Endodermal cell (in vitro differentiated cells): ENCODE measurements at regions not wholly inside any gene's neighbourhood (a gene's known extent, or its start where the extent isn't known, plus 50 kb on each side); places are given as distances from the start of the nearest gene placed in this dataset.

ENCODE experiments used
- DNase-seq: peaks from one replicate; pipeline ENCODE4 v3.0.0-alpha.2; 2017
- H3K27ac ChIP-seq: 2 replicates; pipeline ENCODE4 v1.5.1; 2013; ENCODE audit warnings: mild to moderate bottlenecking, low read depth, low read length, moderate library complexity
- H3K27me3 ChIP-seq: 2 replicates; pipeline ENCODE4 v1.6.1; 2013; ENCODE audit warnings: mild to moderate bottlenecking, low read length, moderate library complexity; ENCODE audit not compliant: insufficient read depth, control insufficient read depth, poor library complexity, severe bottlenecking
- H3K36me3 ChIP-seq: 2 replicates; pipeline ENCODE4 v1.7.0; 2013; ENCODE audit warnings: mild to moderate bottlenecking, low read length, moderate library complexity; ENCODE audit not compliant: control insufficient read depth, insufficient read depth
- H3K4me1 ChIP-seq: one replicate; pipeline ENCODE4 v1.7.0; 2013; ENCODE audit warnings: low read length; ENCODE audit not compliant: control insufficient read depth, insufficient read depth
- H3K4me3 ChIP-seq: 2 replicates; pipeline ENCODE4 v1.5.1; 2013; ENCODE audit warnings: mild to moderate bottlenecking, low read length, moderate library complexity
- H3K9ac ChIP-seq: 2 replicates; pipeline ENCODE4 v1.6.1; 2013; ENCODE audit warnings: mild to moderate bottlenecking, low read length, moderate library complexity; ENCODE audit not compliant: poor library complexity, severe bottlenecking; ENCODE audit errors: extremely low read depth
- H3K9me3 ChIP-seq: 2 replicates; pipeline ENCODE4 v1.6.1; 2013; ENCODE audit warnings: mild to moderate bottlenecking, low read length, moderate library complexity; ENCODE audit not compliant: control insufficient read depth
- H3K27ac Mint-ChIP-seq: 2 replicates; pipeline ENCODE4 v1.8.0; 2020; ENCODE audit warnings: mixed read lengths
- H3K27me3 Mint-ChIP-seq: 2 replicates; pipeline ENCODE4 v1.8.0; 2021; ENCODE audit warnings: mild to moderate bottlenecking, mixed read lengths; ENCODE audit not compliant: insufficient read depth
- H3K36me3 Mint-ChIP-seq: 2 replicates; pipeline ENCODE4 v1.8.0; 2020; ENCODE audit warnings: low read depth, mixed read lengths
- H3K4me1 Mint-ChIP-seq: 2 replicates; pipeline ENCODE4 v1.8.0; 2020; ENCODE audit warnings: mixed read lengths
- H3K4me3 Mint-ChIP-seq: 2 replicates; pipeline ENCODE4 v1.8.0; 2020; ENCODE audit warnings: mild to moderate bottlenecking, moderate library complexity, mixed read lengths
- H3K9me3 Mint-ChIP-seq: 2 replicates; pipeline ENCODE4 v1.8.0; 2020; ENCODE audit warnings: mild to moderate bottlenecking, mixed read lengths
- WGBS, 2 experiments: methylation state at CpG; one replicate each; pipeline versions ENCODE4 v1.1.5 to v1.1.7; 2013; ENCODE audit warnings: missing lambda C conversion rate in 2 of 2, mixed read lengths in 1 of 2; ENCODE audit not compliant: insufficient coverage in 1 of 2, insufficient read length in 1 of 2; 5-methylcytosine and 5-hydroxymethylcytosine counted together
- TF ChIP-seq, protein P1 (sequence below): fragments of 200-600 bp; sonication (generic); conservative IDR thresholded peaks from 2 replicates; pipeline ENCODE4 v1.5.0; 2021; ENCODE audit warnings: antibody characterized with exemption, mild to moderate bottlenecking

DNA sequence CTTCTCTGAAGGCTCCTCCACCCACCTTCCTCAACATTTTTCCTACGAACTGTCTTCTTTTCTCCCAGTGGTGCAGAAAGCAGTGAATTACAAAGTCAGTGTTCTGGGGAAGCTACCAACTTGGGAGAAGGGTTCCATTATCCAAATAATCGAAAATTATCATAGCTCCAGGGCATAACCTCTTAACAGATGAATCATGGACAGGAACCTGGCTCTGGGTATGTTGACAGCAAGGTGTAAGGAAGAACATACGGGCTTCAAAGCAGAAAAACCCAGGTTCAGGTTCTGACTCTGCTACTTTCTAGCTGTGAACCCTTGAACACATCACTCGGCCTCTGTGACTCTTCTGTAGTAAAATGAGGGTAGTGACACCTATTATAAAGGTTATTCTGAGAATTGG lies 351.3 kb downstream of the ENC1 start:
- Mint-ChIP-seq H3K4me1 (no peaks in the 10 kb centered on the region), H3K36me3 (no peaks in the 10 kb centered on the region), H3K27me3 (peaks cover 4% of the 10 kb centered on the region), H3K27ac (no peak overlapping the region), H3K9me3 (no peaks in the 10 kb centered on the region), H3K4me3 (no peak overlapping the region)
- no peak for DNase-seq
- 82 to 96% methylated on average over 3 to 4 of the region's 4 CpGs for WGBS, 2 experiments
- no peak overlapping the region for H3K27ac ChIP-seq
- no peak overlapping the region for H3K9ac ChIP-seq
- TF ChIP-seq, protein P1, sequence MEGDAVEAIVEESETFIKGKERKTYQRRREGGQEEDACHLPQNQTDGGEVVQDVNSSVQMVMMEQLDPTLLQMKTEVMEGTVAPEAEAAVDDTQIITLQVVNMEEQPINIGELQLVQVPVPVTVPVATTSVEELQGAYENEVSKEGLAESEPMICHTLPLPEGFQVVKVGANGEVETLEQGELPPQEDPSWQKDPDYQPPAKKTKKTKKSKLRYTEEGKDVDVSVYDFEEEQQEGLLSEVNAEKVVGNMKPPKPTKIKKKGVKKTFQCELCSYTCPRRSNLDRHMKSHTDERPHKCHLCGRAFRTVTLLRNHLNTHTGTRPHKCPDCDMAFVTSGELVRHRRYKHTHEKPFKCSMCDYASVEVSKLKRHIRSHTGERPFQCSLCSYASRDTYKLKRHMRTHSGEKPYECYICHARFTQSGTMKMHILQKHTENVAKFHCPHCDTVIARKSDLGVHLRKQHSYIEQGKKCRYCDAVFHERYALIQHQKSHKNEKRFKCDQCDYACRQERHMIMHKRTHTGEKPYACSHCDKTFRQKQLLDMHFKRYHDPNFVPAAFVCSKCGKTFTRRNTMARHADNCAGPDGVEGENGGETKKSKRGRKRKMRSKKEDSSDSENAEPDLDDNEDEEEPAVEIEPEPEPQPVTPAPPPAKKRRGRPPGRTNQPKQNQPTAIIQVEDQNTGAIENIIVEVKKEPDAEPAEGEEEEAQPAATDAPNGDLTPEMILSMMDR = no peak
- no peaks in the 10 kb centered on the region for H3K36me3 ChIP-seq
- H3K9me3 ChIP-seq = no peaks in the 10 kb centered on the region
- H3K4me1 ChIP-seq = no peaks in the 10 kb centered on the region
- peaks cover 5% of the 10 kb centered on the region for H3K27me3 ChIP-seq
- H3K4me3 ChIP-seq = no peak overlapping the region

DNA sequence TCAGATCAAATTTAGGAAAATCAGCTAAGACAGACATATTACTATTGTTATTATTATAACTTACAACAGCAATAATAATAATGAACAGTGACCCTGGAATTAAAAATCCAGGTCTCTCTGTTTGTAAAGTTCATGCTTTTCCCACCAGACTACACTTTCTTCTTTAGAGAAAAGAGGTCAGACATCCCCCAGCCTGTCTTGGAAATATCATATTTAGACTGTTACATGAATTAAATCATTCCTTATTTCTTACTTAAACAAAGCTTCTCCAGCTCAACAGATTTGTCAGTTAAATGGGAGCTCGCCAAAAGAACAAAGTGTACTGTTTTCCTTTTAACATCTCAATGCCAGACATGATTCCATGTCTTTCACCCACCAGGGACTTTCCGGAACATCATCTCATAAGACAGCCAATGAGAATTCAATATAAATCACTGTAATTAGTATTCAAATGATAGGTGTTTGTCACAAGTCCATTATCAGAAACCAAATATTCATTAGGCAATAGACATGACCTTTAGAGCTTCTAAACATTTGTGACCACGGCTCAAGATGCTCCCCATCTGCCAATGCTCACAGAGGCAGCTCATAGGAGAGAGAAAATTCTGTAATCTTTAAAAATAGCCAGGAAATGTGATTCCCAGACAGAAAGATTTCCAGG lies 351.9 kb downstream of the ENC1 start:
- H3K27me3 Mint-ChIP-seq = peaks cover 4% of the 10 kb centered on the region
- no peaks in the 10 kb centered on the region for H3K4me1 Mint-ChIP-seq
- Histone ChIP-seq H3K27me3 (peaks cover 5% of the 10 kb centered on the region), H3K9ac (no peak overlapping the region), H3K9me3 (no peaks in the 10 kb centered on the region), H3K36me3 (no peaks in the 10 kb centered on the region), H3K4me3 (no peak overlapping the region), H3K27ac (no peak overlapping the region), H3K4me1 (no peaks in the 10 kb centered on the region)
- H3K27ac Mint-ChIP-seq = no peak overlapping the region
- no peak for DNase-seq
- no peaks in the 10 kb centered on the region for H3K9me3 Mint-ChIP-seq
- TF ChIP-seq, protein P1 = no peak
- WGBS, 2 experiments = 87 to 100% methylated on average over 1 to 3 of the region's 3 CpGs
- no peak overlapping the region for H3K4me3 Mint-ChIP-seq
- H3K36me3 Mint-ChIP-seq = no peaks in the 10 kb centered on the region

DNA sequence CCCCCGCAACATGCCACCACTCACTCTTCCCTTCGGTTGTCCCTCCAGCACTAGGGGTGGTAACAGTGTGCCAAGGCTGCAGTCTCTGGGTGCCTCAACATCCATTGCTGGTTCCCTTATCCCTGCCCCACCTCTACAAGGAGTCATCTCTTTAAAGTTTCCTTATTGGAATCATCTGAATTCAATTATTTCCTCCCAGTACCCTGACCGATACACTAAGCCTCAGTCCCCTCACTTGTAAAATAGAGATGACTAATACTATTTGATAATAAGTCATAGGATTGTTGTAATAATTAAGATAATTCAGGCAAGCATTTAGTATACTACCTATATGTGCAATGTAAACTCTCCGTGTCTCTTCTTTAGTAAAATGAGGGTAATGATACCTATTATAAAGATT lies 352.5 kb downstream of the ENC1 start:
- no peak overlapping the region for H3K27ac Mint-ChIP-seq
- TF ChIP-seq, protein P1 = no peak
- H3K36me3 ChIP-seq = no peaks in the 10 kb centered on the region
- no peak overlapping the region for H3K4me3 ChIP-seq
- H3K4me1 ChIP-seq = no peaks in the 10 kb centered on the region
- H3K27me3 ChIP-seq = peaks cover 5% of the 10 kb centered on the region
- no peak overlapping the region for H3K9ac ChIP-seq
- no peaks in the 10 kb centered on the region for H3K9me3 Mint-ChIP-seq
- no peak overlapping the region for H3K27ac ChIP-seq
- no peaks in the 10 kb centered on the region for H3K36me3 Mint-ChIP-seq
- peaks cover 3% of the 10 kb centered on the region for H3K27me3 Mint-ChIP-seq
- no peak for DNase-seq
- H3K4me1 Mint-ChIP-seq = no peaks in the 10 kb centered on the region
- 84 to 97% methylated on average over 2 of the region's 4 CpGs for WGBS, 2 experiments
- H3K9me3 ChIP-seq = no peaks in the 10 kb centered on the region
- H3K4me3 Mint-ChIP-seq = no peak overlapping the region
